PC-9 (cell line): ENCODE measurements at regions not wholly inside any gene's neighbourhood (a gene's known extent, or its start where the extent isn't known, plus 50 kb on each side); places are given as distances from the start of the nearest gene placed in this dataset.

ENCODE experiments used
- BruUV-seq: library from RNA; stranded (reverse); fragments of 400-500 nt; replicated peaks from 2 replicates; lab custom pipeline; 2021; lab: Mats Ljungman, UMichigan
- CTCF ChIA-PET: fragments of 300-600 bp; sonication (Branson Sonifier 250); formaldehyde crosslinking; loops from one replicate; lab custom pipeline; 2022; ENCODE audit warnings: antibody characterized with exemption; lab: Charles Lee
- POLR2A ChIA-PET: fragments of 300-600 bp; sonication (Branson Sonifier 250); formaldehyde crosslinking; loops from one replicate; lab custom pipeline; 2022; ENCODE audit warnings: antibody characterized with exemption; ENCODE audit not compliant: unreplicated experiment; lab: Charles Lee
- DNase-seq, 2 experiments: peaks; one replicate each; pipeline versions ENCODE4 v3.0.0 to v3.0.0-alpha.2; 2015 to 2022; ENCODE audit warnings: mixed read lengths in 1 of 2
- H2AFZ ChIP-seq: fragments of 200-600 bp; sonication (generic); 2 replicates; pipeline ENCODE4 v1.8.1; 2017; ENCODE audit warnings: antibody characterized with exemption
- H3F3A ChIP-seq: fragments of 200-600 bp; sonication (generic); 2 replicates; pipeline ENCODE4 v1.8.1; 2017; ENCODE audit warnings: antibody characterized with exemption, mild to moderate bottlenecking, low read depth; ENCODE audit not compliant: insufficient read depth
- H3K27ac ChIP-seq: fragments of 200-600 bp; sonication (generic); 2 replicates; pipeline ENCODE4 v1.6.1; 2016; ENCODE audit warnings: mixed run types
- H3K27me3 ChIP-seq: fragments of 200-600 bp; sonication (generic); 2 replicates; pipeline ENCODE4 v1.6.1; 2016; ENCODE audit warnings: low read depth, mixed run types; ENCODE audit not compliant: insufficient read depth
- H3K36me3 ChIP-seq: fragments of 200-600 bp; sonication (generic); 2 replicates; pipeline ENCODE4 v1.6.1; 2016; ENCODE audit warnings: low read depth, mixed run types
- H3K4me1 ChIP-seq: fragments of 200-600 bp; sonication (generic); replicated peaks from 2 replicates; pipeline ENCODE4 v1.6.1; 2016; ENCODE audit warnings: mixed run types; ENCODE audit not compliant: insufficient read depth
- H3K4me2 ChIP-seq: fragments of 200-600 bp; sonication (generic); 2 replicates; pipeline ENCODE4 v1.6.1; 2017; ENCODE audit warnings: mixed run types
- H3K4me3 ChIP-seq: fragments of 200-600 bp; sonication (generic); 2 replicates; pipeline ENCODE4 v1.6.1; 2016; ENCODE audit warnings: mixed run types
- H3K79me2 ChIP-seq: fragments of 200-600 bp; sonication (generic); 2 replicates; pipeline ENCODE4 v1.6.1; 2017; ENCODE audit warnings: low read depth, mixed run types
- H3K9me2 ChIP-seq: fragments of 200-600 bp; sonication (generic); 2 replicates; pipeline ENCODE4 v1.8.1; 2017; ENCODE audit warnings: mild to moderate bottlenecking; ENCODE audit not compliant: insufficient read depth
- H3K9me3 ChIP-seq: fragments of 200-600 bp; sonication (generic); 2 replicates; pipeline ENCODE4 v1.8.1; 2016; ENCODE audit warnings: low read depth; ENCODE audit not compliant: insufficient read depth
- H4K20me1 ChIP-seq: fragments of 200-600 bp; sonication (generic); 2 replicates; pipeline ENCODE4 v1.8.1; 2017; ENCODE audit not compliant: insufficient read depth
- EZH2 ChIP-seq: fragments of 200-600 bp; sonication (generic); IDR thresholded peaks from 2 replicates; pipeline ENCODE4 v1.8.0; 2017; ENCODE audit warnings: antibody characterized with exemption, low read depth
- intact Hi-C: fragments of 100-400 bp; cut with micrococcal nuclease; formaldehyde crosslinking; loops from one replicate; pipeline ENCODE4 v1.10.0; 2022; ENCODE audit not compliant: unreplicated experiment
- TF ChIP-seq, protein P1 (sequence below): fragments of 200-600 bp; sonication (generic); conservative IDR thresholded peaks from 2 replicates; pipeline ENCODE4 v1.6.1; 2017; ENCODE audit warnings: mixed run types, antibody characterized with exemption, mild to moderate bottlenecking, moderate library complexity

DNA sequence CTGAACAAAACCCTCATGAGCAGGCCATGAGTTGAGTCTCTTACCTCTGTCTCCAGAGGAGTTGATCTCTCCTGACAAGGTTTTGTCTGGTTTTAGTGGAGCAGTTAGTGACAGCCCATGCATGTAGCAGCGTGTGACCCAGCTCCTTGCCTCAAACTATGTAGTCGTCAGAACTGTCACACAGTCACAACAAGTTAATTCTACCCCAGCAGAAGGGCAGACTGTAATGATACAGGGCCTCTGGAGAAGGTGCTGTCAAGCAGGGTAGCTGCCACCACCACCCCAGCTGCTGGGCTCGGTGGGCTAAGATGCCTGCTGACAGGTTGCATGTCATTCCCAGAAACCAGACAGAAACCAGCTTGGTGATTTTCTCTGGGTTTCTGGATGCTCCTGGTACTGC, 194.5 kb downstream of the PSAT1 start:
- H3K4me3 ChIP-seq, result no peak overlapping the region
- no peaks in the 10 kb centered on the region for H3K79me2 ChIP-seq
- ChIA-PET POLR2A (no interaction called here), CTCF (no interaction called here)
- H3K36me3 ChIP-seq, result no peaks in the 10 kb centered on the region
- no peak for TF ChIP-seq EZH2
- TF ChIP-seq, protein P1, sequence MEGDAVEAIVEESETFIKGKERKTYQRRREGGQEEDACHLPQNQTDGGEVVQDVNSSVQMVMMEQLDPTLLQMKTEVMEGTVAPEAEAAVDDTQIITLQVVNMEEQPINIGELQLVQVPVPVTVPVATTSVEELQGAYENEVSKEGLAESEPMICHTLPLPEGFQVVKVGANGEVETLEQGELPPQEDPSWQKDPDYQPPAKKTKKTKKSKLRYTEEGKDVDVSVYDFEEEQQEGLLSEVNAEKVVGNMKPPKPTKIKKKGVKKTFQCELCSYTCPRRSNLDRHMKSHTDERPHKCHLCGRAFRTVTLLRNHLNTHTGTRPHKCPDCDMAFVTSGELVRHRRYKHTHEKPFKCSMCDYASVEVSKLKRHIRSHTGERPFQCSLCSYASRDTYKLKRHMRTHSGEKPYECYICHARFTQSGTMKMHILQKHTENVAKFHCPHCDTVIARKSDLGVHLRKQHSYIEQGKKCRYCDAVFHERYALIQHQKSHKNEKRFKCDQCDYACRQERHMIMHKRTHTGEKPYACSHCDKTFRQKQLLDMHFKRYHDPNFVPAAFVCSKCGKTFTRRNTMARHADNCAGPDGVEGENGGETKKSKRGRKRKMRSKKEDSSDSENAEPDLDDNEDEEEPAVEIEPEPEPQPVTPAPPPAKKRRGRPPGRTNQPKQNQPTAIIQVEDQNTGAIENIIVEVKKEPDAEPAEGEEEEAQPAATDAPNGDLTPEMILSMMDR, result no peak
- no peaks in the 10 kb centered on the region for H3K9me3 ChIP-seq
- no peaks in the 10 kb centered on the region for H4K20me1 ChIP-seq
- H3K4me2 ChIP-seq, result no peak overlapping the region
- H3K27me3 ChIP-seq, result peaks cover 7% of the 10 kb centered on the region; the same call in 1 of the 2 replicates
- DNase-seq, result no peak
- no peaks in the 10 kb centered on the region for H3K4me1 ChIP-seq
- no peak overlapping the region for H3K27ac ChIP-seq
- H3K9me2 ChIP-seq, result no peaks in the 10 kb centered on the region
- H3F3A ChIP-seq, result no peaks in the 10 kb centered on the region
- BruUV-seq, result no TSS peak
- no peak overlapping the region for H2AFZ ChIP-seq
- intact Hi-C loops, result no loop called here

DNA sequence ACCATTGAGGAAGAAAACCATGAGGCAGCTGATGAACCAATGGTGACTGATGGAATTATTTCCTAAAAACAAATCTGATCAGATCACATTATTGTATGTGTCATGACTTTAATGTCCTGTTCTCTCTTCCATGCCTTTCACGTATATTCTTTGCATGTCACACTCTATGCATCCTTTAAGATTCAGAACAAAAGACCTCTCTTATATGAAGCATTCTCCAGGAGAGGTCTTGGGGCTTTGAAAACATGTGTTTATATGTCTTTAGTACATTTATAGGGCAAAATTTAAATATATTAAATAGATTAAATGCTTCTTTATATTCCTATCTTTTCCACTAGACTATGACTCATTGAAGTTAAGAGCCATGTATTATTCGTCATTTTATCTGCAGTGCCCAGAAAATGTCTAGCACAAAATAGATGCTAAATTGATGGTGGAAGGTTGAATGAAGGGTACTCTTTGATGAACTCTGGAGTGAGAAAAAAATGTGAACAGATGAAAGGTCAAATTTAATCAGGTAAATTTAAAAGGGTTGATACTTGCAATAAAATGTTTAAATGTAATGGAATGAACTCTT, 196.3 kb downstream of the PSAT1 start:
- Histone ChIP-seq H3F3A (no peaks in the 10 kb centered on the region), H2AFZ (no peak overlapping the region), H3K36me3 (no peaks in the 10 kb centered on the region), H3K27me3 (no peaks in the 10 kb centered on the region; the same call in 1 of the 2 replicates), H3K9me3 (no peaks in the 10 kb centered on the region), H3K4me1 (no peaks in the 10 kb centered on the region), H3K79me2 (no peaks in the 10 kb centered on the region), H3K9me2 (no peaks in the 10 kb centered on the region), H3K4me3 (no peak overlapping the region), H3K27ac (no peak overlapping the region), H3K4me2 (no peak overlapping the region), H4K20me1 (no peaks in the 10 kb centered on the region)
- BruUV-seq, result no TSS peak
- no peak for DNase-seq
- CTCF ChIA-PET, result no interaction called here
- no peak for TF ChIP-seq EZH2
- TF ChIP-seq, protein P1, result no peak
- POLR2A ChIA-PET, result no interaction called here
- intact Hi-C loops, result no loop called here

DNA sequence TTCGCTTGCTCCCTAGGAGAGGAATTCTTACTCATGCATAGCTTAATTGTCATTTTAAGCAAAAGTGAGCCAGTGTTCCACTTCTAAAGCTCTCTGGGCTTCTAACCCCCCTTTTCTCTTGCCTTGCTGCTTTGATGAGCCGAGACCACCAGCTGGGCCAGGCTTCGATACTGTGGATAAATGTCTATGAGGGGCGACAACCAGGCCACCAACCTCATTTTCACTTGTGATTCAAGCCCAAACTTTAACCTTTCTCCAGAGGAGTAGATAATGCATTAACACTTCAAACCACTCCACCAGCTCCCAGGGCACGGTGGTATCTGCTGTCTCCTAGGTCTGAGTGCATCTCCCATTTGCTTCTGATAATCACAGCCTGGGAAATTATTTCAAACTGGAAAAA, 205.6 kb downstream of the PSAT1 start:
- no peak for DNase-seq
- no peak overlapping the region for H3K4me3 ChIP-seq
- ChIA-PET POLR2A (no interaction called here), CTCF (no interaction called here)
- no peaks in the 10 kb centered on the region for H4K20me1 ChIP-seq
- TF ChIP-seq EZH2, result no peak
- TF ChIP-seq, protein P1, result no peak
- no peaks in the 10 kb centered on the region for H3K9me2 ChIP-seq
- BruUV-seq, result no TSS peak
- H3K27ac ChIP-seq, result no peak overlapping the region
- no peak overlapping the region for H3K4me2 ChIP-seq
- H3K79me2 ChIP-seq, result no peaks in the 10 kb centered on the region
- no peaks in the 10 kb centered on the region for H3K4me1 ChIP-seq
- no peaks in the 10 kb centered on the region for H3K9me3 ChIP-seq
- no peaks in the 10 kb centered on the region for H3F3A ChIP-seq
- no peak overlapping the region for H2AFZ ChIP-seq
- intact Hi-C loops, result no loop called here
- H3K27me3 ChIP-seq, result 0 out of 2 replicates have a peak, but pooled peaks cover 3% of the 10 kb centered on the region
- no peaks in the 10 kb centered on the region for H3K36me3 ChIP-seq
